ENCODE measurements at regions not wholly inside any gene's neighbourhood (a gene's known extent, or its start where the extent isn't known, plus 50 kb on each side); places are given as distances from the start of the nearest gene placed in this dataset.

- Histone ChIP-seq H3K36me3 (ENCODE audit: control insufficient read depth in 1 of 2, insufficient read depth in 2 of 2, low read length in 2 of 2) (no peaks in the 10 kb centered on the region), H3K4me1 (ENCODE audit: control insufficient read depth in 1 of 2, insufficient read depth in 2 of 2, low read length in 2 of 2) (no peaks in the 10 kb centered on the region), H3K9ac (ENCODE audit: low read depth in 1 of 2, low read length in 2 of 2) (no peak overlapping the region), H3K27ac (ENCODE audit: low read depth, low read length) (no peak overlapping the region), H3K4me3 (ENCODE audit: low read depth in 1 of 2, low read length in 2 of 2) (no peak overlapping the region), H3K9me3 (ENCODE audit: control insufficient read depth in 1 of 2, low read length in 2 of 2) (peaks cover 4 to 11% of the 10 kb centered on the region in 2 donors), H3K27me3 (ENCODE audit: control insufficient read depth in 1 of 2, insufficient read depth in 2 of 2, low read length in 2 of 2) (no peaks in the 10 kb centered on the region)
Measured at GRCh38 chr5:8491254-8491653, 622.3 kb downstream of the MTRR start.

DNA sequence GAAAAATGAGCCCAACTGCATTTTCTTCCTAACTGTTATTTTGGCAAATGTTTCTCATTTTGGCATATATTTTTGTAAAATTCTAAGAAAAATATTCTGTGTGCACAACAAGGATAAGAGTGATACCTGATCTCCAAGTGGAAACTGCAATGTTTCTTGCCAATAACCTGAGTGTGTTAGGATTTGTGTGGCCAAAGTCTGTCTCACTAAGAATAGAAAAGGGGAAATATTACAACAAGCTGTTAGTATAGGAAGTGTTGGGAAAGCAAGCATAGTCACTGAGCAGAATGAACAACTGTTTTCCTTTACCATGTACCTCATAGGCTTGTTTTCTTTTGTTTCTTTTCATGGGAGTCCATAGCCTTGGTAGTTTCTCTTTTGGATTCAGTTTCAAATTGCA lies 624.2 kb downstream of the MTRR start:
- Histone ChIP-seq H3K9ac (ENCODE audit: low read depth in 1 of 2, low read length in 2 of 2) (no peak overlapping the region), H3K9me3 (ENCODE audit: control insufficient read depth in 1 of 2, low read length in 2 of 2) (peaks cover 4 to 11% of the 10 kb centered on the region in 2 donors), H3K4me3 (ENCODE audit: low read depth in 1 of 2, low read length in 2 of 2) (no peak overlapping the region), H3K4me1 (ENCODE audit: control insufficient read depth in 1 of 2, insufficient read depth in 2 of 2, low read length in 2 of 2) (no peaks in the 10 kb centered on the region), H3K27ac (ENCODE audit: low read depth, low read length) (no peak overlapping the region), H3K36me3 (ENCODE audit: control insufficient read depth in 1 of 2, insufficient read depth in 2 of 2, low read length in 2 of 2) (no peaks in the 10 kb centered on the region), H3K27me3 (ENCODE audit: control insufficient read depth in 1 of 2, insufficient read depth in 2 of 2, low read length in 2 of 2) (no peaks in the 10 kb centered on the region)

- H3K27ac ChIP-seq (ENCODE audit: low read depth, low read length), result no peak overlapping the region
- H3K4me3 ChIP-seq (ENCODE audit: low read depth in 1 of 2, low read length in 2 of 2), result no peak overlapping the region
- no peaks in the 10 kb centered on the region for H3K4me1 ChIP-seq (ENCODE audit: control insufficient read depth in 1 of 2, insufficient read depth in 2 of 2, low read length in 2 of 2)
- no peaks in the 10 kb centered on the region for H3K27me3 ChIP-seq (ENCODE audit: control insufficient read depth in 1 of 2, insufficient read depth in 2 of 2, low read length in 2 of 2)
- no peak overlapping the region for H3K9ac ChIP-seq (ENCODE audit: low read depth in 1 of 2, low read length in 2 of 2)
- no peaks in the 10 kb centered on the region for H3K36me3 ChIP-seq (ENCODE audit: control insufficient read depth in 1 of 2, insufficient read depth in 2 of 2, low read length in 2 of 2)
- H3K9me3 ChIP-seq (ENCODE audit: control insufficient read depth in 1 of 2, low read length in 2 of 2), result no peaks in the 10 kb centered on the region
Measured at GRCh38 chr5:8500426-8500825, 631.5 kb downstream of the MTRR start.

- Histone ChIP-seq H3K9ac (ENCODE audit: low read depth in 1 of 2, low read length in 2 of 2) (no peak overlapping the region), H3K27ac (ENCODE audit: low read depth, low read length) (no peak overlapping the region), H3K4me1 (ENCODE audit: control insufficient read depth in 1 of 2, insufficient read depth in 2 of 2, low read length in 2 of 2) (no peaks in the 10 kb centered on the region), H3K4me3 (ENCODE audit: low read depth in 1 of 2, low read length in 2 of 2) (no peak overlapping the region), H3K36me3 (ENCODE audit: control insufficient read depth in 1 of 2, insufficient read depth in 2 of 2, low read length in 2 of 2) (no peaks in the 10 kb centered on the region), H3K27me3 (ENCODE audit: control insufficient read depth in 1 of 2, insufficient read depth in 2 of 2, low read length in 2 of 2) (no peaks in the 10 kb centered on the region), H3K9me3 (ENCODE audit: control insufficient read depth in 1 of 2, low read length in 2 of 2) (no peaks in the 10 kb centered on the region)
Measured at GRCh38 chr5:8505196-8505595, 636.2 kb downstream of the MTRR start.

DNA sequence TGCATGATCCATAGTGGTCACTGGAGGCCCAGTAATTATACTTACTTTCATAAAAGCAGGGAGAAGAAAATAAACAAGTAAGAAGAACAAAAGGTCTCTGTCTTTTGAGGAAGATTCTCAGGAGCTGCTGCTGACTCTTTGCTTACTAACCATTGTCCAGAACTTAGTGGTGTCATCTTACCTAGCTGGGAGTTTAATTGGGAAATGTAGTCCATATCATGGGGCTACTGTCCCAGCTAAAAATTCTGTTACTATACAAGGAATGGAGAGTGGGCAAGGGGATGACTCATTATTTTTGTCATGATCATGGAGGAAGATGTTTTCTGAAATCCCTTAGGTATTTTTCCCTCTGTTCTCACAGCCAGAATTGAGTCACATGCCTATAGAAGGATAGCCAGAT lies 639.3 kb downstream of the MTRR start:
- Histone ChIP-seq H3K4me1 (ENCODE audit: control insufficient read depth in 1 of 2, insufficient read depth in 2 of 2, low read length in 2 of 2) (no peaks in the 10 kb centered on the region), H3K9ac (ENCODE audit: low read depth in 1 of 2, low read length in 2 of 2) (no peak overlapping the region), H3K27ac (ENCODE audit: low read depth, low read length) (no peak overlapping the region), H3K27me3 (ENCODE audit: control insufficient read depth in 1 of 2, insufficient read depth in 2 of 2, low read length in 2 of 2) (no peaks in the 10 kb centered on the region), H3K4me3 (ENCODE audit: low read depth in 1 of 2, low read length in 2 of 2) (no peak overlapping the region), H3K36me3 (ENCODE audit: control insufficient read depth in 1 of 2, insufficient read depth in 2 of 2, low read length in 2 of 2) (no peaks in the 10 kb centered on the region), H3K9me3 (ENCODE audit: control insufficient read depth in 1 of 2, low read length in 2 of 2) (no peaks in the 10 kb centered on the region)

- no peak overlapping the region for H3K4me3 ChIP-seq (ENCODE audit: low read depth in 1 of 2, low read length in 2 of 2)
- H3K9me3 ChIP-seq (ENCODE audit: control insufficient read depth in 1 of 2, low read length in 2 of 2), result no peaks in the 10 kb centered on the region
- no peaks in the 10 kb centered on the region for H3K27me3 ChIP-seq (ENCODE audit: control insufficient read depth in 1 of 2, insufficient read depth in 2 of 2, low read length in 2 of 2)
- no peak overlapping the region for H3K9ac ChIP-seq (ENCODE audit: low read depth in 1 of 2, low read length in 2 of 2)
- H3K27ac ChIP-seq (ENCODE audit: low read depth, low read length), result no peak overlapping the region
- no peaks in the 10 kb centered on the region for H3K36me3 ChIP-seq (ENCODE audit: control insufficient read depth in 1 of 2, insufficient read depth in 2 of 2, low read length in 2 of 2)
- no peaks in the 10 kb centered on the region for H3K4me1 ChIP-seq (ENCODE audit: control insufficient read depth in 1 of 2, insufficient read depth in 2 of 2, low read length in 2 of 2)
Measured at GRCh38 chr5:8516356-8516755, 647.4 kb downstream of the MTRR start.

GRCh38 chr5:8517456-8517855 lies 648.5 kb downstream of the MTRR start:
- no peak overlapping the region for H3K9ac ChIP-seq (ENCODE audit: low read depth in 1 of 2, low read length in 2 of 2)
- no peak overlapping the region for H3K27ac ChIP-seq (ENCODE audit: low read depth, low read length)
- H3K9me3 ChIP-seq (ENCODE audit: control insufficient read depth in 1 of 2, low read length in 2 of 2), result no peaks in the 10 kb centered on the region
- H3K36me3 ChIP-seq (ENCODE audit: control insufficient read depth in 1 of 2, insufficient read depth in 2 of 2, low read length in 2 of 2), result no peaks in the 10 kb centered on the region
- H3K4me1 ChIP-seq (ENCODE audit: control insufficient read depth in 1 of 2, insufficient read depth in 2 of 2, low read length in 2 of 2), result no peaks in the 10 kb centered on the region
- H3K4me3 ChIP-seq (ENCODE audit: low read depth in 1 of 2, low read length in 2 of 2), result no peak overlapping the region
- no peaks in the 10 kb centered on the region for H3K27me3 ChIP-seq (ENCODE audit: control insufficient read depth in 1 of 2, insufficient read depth in 2 of 2, low read length in 2 of 2)

- H3K9me3 ChIP-seq (ENCODE audit: control insufficient read depth in 1 of 2, low read length in 2 of 2), result no peaks in the 10 kb centered on the region
- H3K4me3 ChIP-seq (ENCODE audit: low read depth in 1 of 2, low read length in 2 of 2), result no peak overlapping the region
- no peaks in the 10 kb centered on the region for H3K4me1 ChIP-seq (ENCODE audit: control insufficient read depth in 1 of 2, insufficient read depth in 2 of 2, low read length in 2 of 2)
- H3K36me3 ChIP-seq (ENCODE audit: control insufficient read depth in 1 of 2, insufficient read depth in 2 of 2, low read length in 2 of 2), result no peaks in the 10 kb centered on the region
- no peak overlapping the region for H3K27ac ChIP-seq (ENCODE audit: low read depth, low read length)
- no peak overlapping the region for H3K9ac ChIP-seq (ENCODE audit: low read depth in 1 of 2, low read length in 2 of 2)
- H3K27me3 ChIP-seq (ENCODE audit: control insufficient read depth in 1 of 2, insufficient read depth in 2 of 2, low read length in 2 of 2), result no peaks in the 10 kb centered on the region
Measured at GRCh38 chr5:8520917-8521316, 652.0 kb downstream of the MTRR start.

GRCh38 chr5:8521991-8522390 lies 653.0 kb downstream of the MTRR start:
- Histone ChIP-seq H3K36me3 (ENCODE audit: control insufficient read depth in 1 of 2, insufficient read depth in 2 of 2, low read length in 2 of 2) (no peaks in the 10 kb centered on the region), H3K9ac (ENCODE audit: low read depth in 1 of 2, low read length in 2 of 2) (no peak overlapping the region), H3K27ac (ENCODE audit: low read depth, low read length) (no peak overlapping the region), H3K27me3 (ENCODE audit: control insufficient read depth in 1 of 2, insufficient read depth in 2 of 2, low read length in 2 of 2) (no peaks in the 10 kb centered on the region), H3K4me3 (ENCODE audit: low read depth in 1 of 2, low read length in 2 of 2) (no peak overlapping the region), H3K9me3 (ENCODE audit: control insufficient read depth in 1 of 2, low read length in 2 of 2) (no peaks in the 10 kb centered on the region), H3K4me1 (ENCODE audit: control insufficient read depth in 1 of 2, insufficient read depth in 2 of 2, low read length in 2 of 2) (no peaks in the 10 kb centered on the region)

DNA sequence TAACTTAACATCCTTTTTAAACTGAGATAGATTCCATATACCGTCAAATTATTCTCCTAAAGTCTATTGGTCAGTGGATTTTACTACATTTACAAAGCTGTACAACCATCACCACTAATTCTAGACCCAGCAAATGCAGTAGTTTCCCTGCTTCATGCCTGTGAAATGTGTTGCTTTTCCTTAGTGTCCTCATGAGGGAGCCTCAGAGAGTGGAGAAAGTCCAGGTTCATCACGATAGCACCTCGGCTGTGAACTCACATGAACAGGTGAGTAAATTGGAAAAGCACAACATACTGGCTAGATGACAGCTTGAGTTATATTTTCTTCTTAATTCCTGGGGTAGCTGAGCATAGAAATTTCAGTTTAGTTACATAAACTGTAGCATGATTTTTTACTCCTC lies 653.7 kb downstream of the MTRR start:
- no peaks in the 10 kb centered on the region for H3K27me3 ChIP-seq (ENCODE audit: control insufficient read depth in 1 of 2, insufficient read depth in 2 of 2, low read length in 2 of 2)
- no peak overlapping the region for H3K27ac ChIP-seq (ENCODE audit: low read depth, low read length)
- H3K9me3 ChIP-seq (ENCODE audit: control insufficient read depth in 1 of 2, low read length in 2 of 2), result no peaks in the 10 kb centered on the region
- no peaks in the 10 kb centered on the region for H3K36me3 ChIP-seq (ENCODE audit: control insufficient read depth in 1 of 2, insufficient read depth in 2 of 2, low read length in 2 of 2)
- H3K9ac ChIP-seq (ENCODE audit: low read depth in 1 of 2, low read length in 2 of 2), result no peak overlapping the region
- no peak overlapping the region for H3K4me3 ChIP-seq (ENCODE audit: low read depth in 1 of 2, low read length in 2 of 2)
- no peaks in the 10 kb centered on the region for H3K4me1 ChIP-seq (ENCODE audit: control insufficient read depth in 1 of 2, insufficient read depth in 2 of 2, low read length in 2 of 2)

DNA sequence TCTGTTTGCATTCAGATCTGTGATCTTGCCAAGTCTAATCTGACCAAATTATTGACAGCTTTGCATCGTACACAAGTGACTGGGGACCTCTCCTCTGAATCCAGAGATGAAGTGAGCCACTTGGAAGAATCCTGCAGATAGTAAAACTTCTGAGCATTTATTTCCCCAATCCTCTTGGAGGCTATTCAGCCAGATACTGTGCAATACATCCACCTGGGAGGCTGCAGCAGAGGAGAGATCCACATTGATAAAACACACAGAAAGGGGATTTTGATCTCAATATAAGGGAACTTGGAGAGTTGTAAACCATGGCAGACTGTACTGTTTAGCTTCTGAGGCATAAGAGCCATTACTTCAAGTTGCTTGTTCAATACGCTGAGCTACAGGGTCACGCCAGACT lies 654.6 kb downstream of the MTRR start:
- H3K4me1 ChIP-seq (ENCODE audit: control insufficient read depth in 1 of 2, insufficient read depth in 2 of 2, low read length in 2 of 2), result no peaks in the 10 kb centered on the region
- H3K9ac ChIP-seq (ENCODE audit: low read depth in 1 of 2, low read length in 2 of 2), result no peak overlapping the region
- H3K27ac ChIP-seq (ENCODE audit: low read depth, low read length), result no peak overlapping the region
- no peaks in the 10 kb centered on the region for H3K27me3 ChIP-seq (ENCODE audit: control insufficient read depth in 1 of 2, insufficient read depth in 2 of 2, low read length in 2 of 2)
- no peak overlapping the region for H3K4me3 ChIP-seq (ENCODE audit: low read depth in 1 of 2, low read length in 2 of 2)
- no peaks in the 10 kb centered on the region for H3K36me3 ChIP-seq (ENCODE audit: control insufficient read depth in 1 of 2, insufficient read depth in 2 of 2, low read length in 2 of 2)
- H3K9me3 ChIP-seq (ENCODE audit: control insufficient read depth in 1 of 2, low read length in 2 of 2), result no peaks in the 10 kb centered on the region

All from duodenal mucosa (tissue), 2 donors.